COLO668 (cell line): ENCODE measurements at regions not wholly inside any gene's neighbourhood (a gene's known extent, or its start where the extent isn't known, plus 50 kb on each side); places are given as distances from the start of the nearest gene placed in this dataset.

Source experiments
- DNase-seq: peaks from one replicate; lab custom pipeline; 2025; ENCODE audit not compliant: unreplicated experiment; lab: John Stamatoyannopoulos, UW

DNA sequence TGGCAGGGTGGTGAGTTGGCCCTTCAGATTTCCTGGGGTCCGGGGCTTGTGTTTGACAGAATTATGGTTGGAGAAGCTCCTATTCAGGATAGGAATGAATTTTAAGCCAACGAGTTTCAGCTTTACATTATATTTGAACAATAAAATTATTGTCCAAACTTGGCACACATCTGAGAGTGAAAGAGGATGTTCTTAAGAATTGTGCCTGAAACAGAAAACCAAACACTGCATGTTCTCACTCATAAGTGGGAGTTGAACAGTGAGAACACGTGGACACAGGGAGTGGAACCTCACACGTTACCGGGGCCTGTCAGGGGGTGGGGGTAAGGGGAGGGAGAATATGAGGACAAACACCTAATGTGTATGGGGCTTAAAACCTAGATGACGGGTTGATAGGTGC lies 111.8 kb upstream of the ACTBL2 start:
- no peak for DNase-seq

DNA sequence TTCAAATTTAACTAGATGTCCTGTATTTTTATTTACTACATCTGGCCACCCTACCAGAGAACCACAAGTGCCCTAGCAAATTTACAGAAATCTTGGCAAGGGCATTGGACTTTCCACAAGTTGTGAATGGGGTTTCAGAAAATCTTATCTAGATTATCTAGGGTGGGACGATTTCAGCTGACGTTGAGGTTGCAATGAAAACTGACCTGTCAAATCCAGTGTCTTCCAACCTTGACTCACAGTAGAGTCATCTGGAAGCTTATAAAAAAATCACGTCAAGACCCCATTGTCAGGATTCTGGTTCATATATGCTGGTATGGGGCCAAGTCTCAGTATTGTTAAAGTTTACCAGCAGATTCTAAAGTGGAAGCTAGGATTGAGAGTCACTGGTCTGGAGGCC lies 109.6 kb upstream of the ACTBL2 start:
- DNase-seq, result no peak

DNA sequence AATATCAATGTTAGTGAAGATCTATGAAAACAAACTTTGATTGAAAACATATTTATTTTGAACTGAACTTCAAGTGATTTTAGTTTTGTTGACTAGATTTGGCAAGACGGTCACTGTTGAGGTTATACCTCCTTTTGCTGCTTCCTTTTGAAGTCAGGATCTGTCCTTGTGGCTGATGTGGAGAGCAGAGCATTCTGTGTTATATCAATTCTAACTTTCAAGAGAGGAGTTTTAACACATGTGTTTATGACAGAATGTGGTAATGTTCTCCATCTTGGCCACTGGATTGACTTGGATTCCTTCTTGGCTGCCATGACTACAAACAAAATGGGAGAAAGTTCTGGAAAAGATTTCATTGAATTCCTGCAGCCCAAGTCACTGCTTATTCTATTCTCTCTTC lies 104.0 kb upstream of the ACTBL2 start:
- DNase-seq, result no peak

DNA sequence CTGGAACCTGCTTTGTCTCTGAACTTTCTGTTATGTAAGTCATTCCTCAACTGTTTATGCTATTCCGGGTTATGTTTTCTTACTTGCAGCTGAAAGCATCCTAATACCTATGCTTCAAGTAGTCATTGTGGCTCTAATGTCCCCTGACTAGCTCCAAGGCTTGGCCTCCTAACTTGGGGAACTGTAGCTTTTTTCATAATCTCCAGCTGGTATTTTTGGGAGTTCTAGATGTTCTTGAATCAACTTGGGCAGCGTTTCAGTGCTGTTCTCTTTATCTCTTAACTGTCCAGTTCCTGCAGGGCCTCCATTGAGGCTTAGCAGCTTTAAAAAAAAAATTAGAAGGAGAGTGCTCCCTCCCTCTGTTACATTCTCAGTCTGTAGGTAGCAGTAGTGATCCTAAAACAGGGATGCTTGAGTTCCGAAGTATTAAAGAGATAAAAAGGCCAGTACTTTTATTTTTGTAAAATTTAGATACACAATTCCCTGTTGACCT lies 100.0 kb upstream of the ACTBL2 start:
- no peak for DNase-seq

DNA sequence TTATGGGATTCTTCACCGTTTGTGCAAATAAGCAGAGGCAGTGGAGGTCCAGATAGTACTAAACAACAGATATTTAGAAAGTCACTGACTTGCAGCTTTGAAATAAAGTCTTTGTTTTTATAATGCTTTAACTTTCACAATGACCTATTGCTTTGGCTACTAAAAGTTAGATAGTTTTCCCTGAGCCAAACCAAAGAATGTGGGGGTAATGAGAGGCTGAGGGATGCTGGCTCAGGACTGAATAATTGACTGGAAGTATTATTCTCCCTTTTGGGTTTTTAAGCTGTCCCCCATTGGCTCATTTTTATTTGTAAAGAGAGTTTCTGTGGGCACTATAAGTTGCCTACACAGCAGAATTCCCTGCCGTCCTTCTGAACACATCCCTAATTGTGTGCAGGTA lies 99.2 kb upstream of the ACTBL2 start:
- DNase-seq, result no peak

DNA sequence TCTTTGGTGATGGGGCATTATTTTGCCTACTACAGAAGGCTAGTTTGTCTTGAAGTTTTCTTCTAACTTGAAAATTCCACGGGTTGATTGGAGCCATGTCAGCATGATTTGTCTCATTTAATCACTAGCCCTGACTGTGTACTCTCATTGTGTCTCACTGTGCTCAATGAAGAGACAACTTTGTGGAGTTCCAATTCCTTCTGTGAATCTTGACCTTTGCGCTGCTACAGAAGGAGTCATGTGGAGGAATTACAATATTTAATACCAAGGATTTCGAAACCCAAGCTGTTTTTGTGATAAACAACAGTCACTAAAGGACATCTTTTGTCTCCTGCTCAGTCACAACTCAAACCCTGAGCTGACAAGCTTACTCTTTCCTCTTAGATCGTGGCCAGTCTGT lies 98.6 kb upstream of the ACTBL2 start:
- DNase-seq, result no peak

DNA sequence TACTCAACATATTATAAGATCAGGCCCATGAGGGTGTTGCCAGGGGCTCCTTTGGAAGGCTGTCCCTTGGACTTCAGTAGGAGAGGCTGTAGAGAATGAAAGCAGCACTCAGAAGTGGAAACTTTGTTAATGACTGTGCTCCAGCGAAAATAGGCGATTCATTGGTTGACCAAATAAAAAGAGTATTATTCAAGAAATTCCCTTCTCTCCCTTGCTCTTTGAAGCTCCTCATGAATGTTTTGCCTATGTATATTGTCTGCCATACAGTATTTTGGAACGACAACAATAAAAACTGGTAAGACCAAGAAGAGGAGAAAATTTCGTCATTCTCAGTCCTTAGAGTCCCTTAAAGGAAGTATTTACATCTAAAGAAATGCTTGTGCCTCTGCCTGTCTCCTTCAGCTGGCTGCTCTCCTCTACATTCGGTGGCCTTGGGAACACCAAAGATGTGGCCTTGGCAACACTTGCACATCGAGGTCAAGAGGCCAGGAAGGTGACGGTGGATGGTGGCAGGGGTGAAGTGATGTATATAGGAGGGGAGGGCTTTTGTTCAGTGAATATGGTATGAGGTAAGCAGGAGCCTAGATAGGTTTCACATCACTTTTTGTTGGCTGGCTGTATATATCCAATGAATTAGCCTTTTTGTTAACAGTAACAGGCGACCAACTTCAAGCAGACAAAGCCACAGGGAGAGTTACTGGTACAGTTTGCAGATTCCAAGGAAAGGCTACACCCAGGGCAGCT lies 95.0 kb upstream of the ACTBL2 start:
- no peak for DNase-seq

DNA sequence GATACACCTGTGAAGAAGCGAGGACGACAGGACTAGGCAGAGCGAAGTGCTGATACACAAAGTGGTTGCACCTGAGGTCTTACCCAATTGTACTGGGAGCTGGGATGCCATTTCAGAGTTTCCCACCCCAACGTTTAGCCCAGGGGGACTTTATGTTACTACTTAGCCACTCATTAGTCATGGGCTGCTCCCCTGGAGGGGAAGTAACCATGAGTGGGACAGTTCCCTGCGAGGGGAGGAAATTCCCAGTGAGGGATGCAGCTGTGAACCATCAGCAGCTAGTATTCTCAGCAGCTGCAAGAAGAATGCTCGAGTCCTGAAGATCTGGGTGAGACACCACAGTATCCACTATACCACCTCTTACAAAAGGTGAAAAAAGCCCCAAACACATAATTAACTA lies 93.7 kb upstream of the ACTBL2 start:
- no peak for DNase-seq

DNA sequence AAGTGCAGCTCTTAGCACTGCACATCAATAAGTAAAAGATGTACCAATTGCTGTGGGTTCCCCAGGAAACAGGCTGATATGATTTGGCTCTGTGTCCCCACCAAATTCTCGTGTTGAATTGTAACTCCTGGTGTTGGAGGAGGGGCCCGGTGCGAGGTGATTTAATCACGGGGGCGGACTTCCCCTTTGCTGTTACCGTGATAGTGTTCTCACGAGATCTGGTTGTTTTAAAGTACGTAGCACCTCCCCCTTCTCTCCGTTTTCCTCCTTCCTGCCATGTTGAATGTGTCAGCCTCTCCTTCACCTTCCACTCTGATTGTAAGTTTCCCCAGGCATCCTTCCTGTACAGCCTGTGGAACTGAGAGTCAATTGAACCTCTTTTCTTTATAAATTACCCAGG lies 93.2 kb upstream of the ACTBL2 start:
- DNase-seq, result no peak

DNA sequence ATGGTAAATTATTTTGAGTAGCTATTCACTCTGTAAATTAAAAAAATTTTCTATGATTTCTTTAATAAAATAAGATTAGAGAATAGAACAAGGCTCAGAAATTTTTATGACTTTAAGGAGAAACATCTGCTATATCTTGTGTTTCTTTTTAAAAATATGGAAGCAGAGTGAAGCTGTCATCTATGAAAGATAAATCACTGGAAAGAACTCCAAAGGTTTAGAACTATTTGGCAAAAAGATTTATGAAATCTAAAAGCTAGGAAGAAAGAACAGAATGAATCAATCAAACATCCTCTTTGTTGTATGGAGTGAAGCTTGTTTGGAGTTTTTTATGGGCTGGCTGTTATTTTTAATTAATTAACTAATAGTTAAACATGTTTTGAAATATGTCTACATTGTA lies 89.8 kb upstream of the ACTBL2 start:
- no peak for DNase-seq

DNA sequence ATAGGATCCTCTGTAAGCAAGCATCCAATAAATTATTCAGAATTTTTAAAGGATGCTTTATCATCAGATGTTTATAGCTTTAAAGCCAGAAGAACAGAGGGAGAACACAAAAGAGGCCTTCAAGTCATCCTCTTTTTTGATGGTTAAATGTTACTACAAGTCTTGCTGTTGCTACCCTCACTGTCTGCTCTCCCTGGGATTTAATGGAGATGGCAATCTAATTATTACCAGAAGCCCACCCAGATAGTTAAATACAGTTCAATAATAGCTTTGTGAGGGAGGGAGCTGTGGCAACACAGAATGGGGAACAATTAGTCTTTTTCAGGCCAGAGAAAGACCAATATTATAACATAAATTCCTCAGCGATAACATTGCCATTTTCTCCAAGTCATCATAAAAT lies 87.0 kb upstream of the ACTBL2 start:
- no peak for DNase-seq

DNA sequence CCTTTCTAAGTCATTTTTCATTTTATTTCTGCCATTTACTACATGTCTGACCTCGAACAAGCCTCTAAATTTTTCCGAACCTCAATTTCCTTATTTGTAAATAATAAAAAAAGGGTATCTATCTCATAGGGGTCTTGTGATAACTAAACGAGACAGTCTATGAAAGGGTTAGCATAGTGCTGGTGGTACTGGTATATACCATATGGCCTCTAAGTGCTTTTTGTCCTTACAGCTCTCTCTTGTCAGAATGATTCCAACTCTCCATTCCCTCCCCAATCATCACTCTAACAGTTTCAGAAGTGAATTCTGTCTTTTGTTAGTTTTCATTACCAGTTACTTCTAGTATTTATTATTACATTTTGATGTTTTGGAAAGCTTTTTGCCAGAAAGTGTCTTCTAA lies 85.5 kb upstream of the ACTBL2 start:
- no peak for DNase-seq

DNA sequence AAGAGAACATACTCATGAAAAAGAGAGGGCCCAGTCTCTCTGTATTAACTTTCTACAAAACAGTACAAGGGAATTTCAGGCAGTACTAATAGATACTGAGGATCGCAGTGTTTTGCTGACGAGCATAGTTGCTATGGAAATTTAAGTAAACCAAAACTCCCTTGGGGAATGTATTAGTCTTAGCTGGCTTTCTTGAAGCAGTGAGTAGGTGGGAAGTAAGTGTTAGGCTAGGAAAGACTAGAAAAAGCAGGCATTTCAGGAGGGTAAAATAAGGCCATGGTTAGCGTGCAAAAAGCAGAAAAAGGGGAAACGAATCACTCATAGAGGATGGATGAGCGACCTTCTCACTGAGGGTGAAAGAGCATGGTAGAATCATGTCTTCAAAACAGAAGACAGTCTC lies 84.3 kb upstream of the ACTBL2 start:
- DNase-seq, result no peak

DNA sequence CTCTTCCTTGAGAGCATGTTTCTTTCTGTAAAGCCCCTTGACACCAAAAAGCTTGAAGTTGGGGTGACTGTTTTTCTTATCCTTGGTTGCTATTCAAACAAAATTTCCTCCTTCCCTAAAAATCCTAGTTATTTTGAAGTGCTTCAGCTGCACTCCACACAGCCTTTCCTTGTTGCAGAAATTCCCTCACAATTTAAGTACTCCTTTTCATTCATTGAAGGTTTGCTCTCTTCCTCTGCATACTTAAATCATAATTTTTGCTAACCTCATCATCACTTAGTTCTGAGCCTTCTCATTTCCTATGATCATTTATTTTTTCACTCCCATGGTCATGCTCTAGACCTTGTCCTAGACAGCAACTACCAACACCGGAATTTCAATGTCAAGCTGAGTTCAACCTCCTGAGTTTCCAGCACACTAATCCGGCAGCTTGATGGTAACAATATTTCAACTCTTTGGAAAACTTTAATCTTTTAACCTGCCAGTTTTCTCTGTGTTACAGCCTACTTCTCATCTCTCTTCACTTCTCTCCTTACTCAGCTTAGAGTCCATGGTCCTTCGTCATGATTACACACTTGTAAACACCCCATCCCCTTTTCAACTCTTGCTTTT lies 78.7 kb upstream of the ACTBL2 start:
- no peak for DNase-seq

DNA sequence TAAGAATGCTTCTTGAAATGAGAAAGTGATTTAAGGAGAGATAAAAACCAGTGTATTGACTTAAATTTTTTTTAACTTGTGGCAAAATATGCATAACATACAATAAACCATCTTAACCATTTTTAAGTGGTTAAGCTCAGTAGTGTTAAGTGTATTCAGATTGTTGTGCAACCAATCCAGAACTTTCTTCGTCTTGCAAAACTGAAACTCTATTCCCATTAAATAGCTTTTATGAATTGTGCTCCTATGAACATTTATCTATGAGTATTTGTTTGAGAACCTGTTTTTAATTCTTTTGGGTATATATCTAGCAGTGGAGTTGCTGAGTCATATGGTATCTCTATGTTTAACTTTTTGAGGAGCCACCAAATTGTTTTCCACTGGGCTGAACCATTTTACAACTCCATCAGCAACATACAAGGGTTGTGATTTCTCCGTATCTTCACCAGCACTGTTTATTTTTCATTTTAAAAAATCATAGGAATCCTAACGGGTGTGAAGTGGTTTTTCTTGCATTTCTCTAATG lies 76.6 kb upstream of the ACTBL2 start:
- DNase-seq, result no peak

DNA sequence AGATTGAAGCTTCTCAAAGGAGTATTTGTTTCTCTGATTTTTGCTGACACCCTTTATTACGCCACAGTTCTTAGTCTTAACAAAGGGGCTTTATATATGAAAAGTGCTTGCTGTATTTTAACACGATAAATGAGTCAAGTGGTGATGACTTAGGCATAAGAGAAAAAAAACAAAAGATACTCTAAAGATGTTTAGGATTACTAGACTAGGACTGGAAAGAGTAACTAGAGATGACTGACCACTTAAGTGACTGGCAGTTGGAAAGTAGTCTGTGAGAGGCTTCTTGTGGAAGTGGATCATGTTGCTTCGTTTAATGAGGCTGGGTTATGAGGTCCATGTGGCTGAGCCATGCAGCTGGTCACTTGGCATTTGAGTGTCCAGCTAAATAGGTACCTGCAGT lies 69.4 kb upstream of the ACTBL2 start:
- DNase-seq, result no peak

DNA sequence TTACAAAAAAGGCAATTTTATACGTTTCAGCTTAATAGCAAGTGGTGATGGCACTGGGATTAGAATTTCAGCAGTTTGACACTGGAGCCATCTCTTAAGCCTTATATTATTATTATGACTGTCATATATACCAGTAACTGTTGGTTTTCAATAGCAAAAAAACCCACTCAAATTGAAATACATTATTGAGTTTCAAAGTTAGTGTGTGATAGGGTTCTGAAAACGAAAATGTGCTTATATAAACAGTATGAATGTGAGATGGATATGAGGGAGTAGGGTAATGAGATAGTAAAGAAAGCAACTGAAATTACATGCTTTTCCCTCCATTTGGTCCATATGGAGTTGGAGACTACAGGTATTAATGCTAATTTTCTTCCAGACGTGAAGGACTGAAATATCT lies 68.6 kb upstream of the ACTBL2 start:
- DNase-seq, result no peak

DNA sequence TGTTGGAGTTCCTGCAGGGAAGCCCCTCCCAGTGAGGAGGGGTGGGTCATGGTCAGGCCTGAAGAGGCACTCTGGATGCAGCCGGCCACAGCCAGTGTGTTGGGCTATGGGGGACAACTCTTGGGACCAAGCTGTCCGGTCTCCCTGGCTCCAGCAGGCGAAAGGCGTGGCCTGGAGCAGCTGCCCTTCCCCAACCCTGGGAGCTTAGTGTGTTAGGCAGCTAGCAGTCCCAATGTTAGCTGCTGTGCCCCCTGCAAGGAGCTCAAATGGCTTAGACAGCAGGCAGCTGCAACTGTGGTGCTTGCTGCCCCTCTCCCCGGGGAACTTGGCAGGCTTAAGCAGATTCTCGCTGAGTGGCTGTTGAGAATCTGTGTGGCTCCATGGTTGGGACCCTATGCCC lies 67.5 kb upstream of the ACTBL2 start:
- no peak for DNase-seq

DNA sequence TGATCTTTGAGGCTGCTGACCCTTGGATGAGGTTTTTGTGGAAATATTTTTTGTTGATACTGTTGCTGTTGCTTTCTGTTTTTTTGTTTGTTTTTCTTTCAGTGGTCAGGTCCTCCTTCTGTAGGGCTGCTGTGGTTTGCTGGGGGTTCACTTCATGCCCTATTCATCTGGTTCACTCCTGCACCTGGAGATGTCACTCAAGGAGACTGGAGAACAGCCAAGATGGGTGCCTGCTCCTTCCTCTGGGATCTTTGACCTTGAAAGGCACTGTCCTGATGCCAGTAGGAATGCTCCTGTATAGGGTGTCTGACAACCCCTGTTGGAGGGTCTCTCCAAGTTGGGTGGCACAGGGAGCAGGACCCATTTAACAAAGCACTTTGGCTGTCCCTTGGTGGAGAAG lies 67.0 kb upstream of the ACTBL2 start:
- DNase-seq, result no peak

DNA sequence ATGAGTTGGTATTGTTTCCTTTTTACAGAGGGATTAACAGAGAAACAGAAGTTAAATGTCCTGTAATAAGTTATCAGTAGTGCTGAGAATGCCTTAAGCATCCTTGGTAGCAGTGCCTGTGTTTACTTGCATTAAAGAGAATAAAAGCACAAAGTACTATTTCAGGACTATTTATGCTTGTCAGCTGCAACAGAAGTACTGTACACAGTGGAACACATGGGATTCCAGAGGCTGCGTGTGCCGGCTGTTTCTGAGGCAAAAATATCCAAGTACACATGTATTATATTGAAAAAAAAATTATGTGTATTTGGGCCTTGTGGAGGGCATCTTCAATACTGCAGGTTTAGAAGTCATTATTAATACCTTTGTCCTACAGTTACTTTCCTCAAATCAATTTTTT lies 58.2 kb upstream of the ACTBL2 start:
- DNase-seq, result no peak

DNA sequence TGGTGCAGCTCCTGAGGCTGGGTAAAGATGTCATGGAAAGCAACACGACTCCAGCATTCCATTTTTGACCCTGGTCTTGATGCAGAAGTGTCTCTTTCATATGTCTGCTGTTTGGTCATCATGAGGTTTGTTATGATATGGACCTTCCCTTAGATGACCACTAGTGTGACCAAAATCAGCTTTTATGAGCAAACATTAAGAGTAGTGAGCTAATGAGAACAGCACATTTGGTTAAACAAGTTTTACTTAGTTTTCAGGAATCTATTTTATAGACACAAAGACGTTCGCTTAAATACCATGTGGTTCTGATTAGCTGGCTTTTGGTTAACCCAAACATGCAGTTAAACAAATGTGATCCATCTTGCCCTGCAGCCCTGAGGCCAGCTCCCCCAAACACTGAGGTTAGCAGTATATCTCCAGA lies 56.7 kb upstream of the ACTBL2 start:
- no peak for DNase-seq

DNA sequence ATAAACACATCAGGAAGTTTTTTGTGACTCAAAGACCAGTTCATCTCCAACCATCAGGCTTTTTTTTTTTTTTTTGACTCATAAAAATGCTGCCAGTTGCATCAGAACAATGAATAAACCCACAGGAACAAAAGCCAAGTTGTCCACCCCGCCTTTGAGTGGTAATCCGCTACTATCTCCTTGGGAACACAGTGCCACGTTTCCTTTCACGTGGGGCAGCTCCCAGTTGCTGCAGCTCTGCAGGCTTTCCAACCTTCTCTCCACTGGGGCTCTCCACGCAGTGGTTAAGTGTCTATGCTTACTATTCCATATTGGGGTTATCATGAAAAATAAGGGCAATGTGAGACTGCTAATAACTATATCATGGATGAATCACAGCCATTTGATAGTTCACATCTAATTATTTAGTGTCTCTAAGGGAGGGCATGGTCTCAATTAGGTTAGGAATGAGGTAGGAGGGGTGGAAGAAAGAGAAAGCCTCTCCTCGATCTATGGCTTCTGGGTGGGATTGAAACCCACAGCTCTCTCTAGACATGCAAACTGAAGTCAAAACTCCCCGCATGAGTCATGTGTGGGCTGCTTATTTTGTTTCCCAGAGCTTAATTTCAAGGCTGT lies 55.8 kb upstream of the ACTBL2 start:
- no peak for DNase-seq
